ENCODE measurements at regions not wholly inside any gene's neighbourhood (a gene's known extent, or its start where the extent isn't known, plus 50 kb on each side); places are given as distances from the start of the nearest gene placed in this dataset.

- H3K4me1 ChIP-seq (ENCODE audit: control insufficient read depth in 4 of 4, insufficient read depth in 4 of 4, low read length in 3 of 4): no peaks in the 10 kb centered on the region
- H3K9me3 ChIP-seq (ENCODE audit: control insufficient read depth in 4 of 4, low read length in 3 of 4): no peaks in the 10 kb centered on the region
- H3K36me3 ChIP-seq (ENCODE audit: control insufficient read depth in 4 of 4, insufficient read depth in 3 of 4, low read depth in 1 of 4, low read length in 3 of 4): no peaks in the 10 kb centered on the region
- no peak for TF ChIP-seq FOXA1 (IDR thresholded peaks at IDR 0.05)
- TF ChIP-seq MAX (IDR thresholded peaks at IDR 0.05): no peak
- TF ChIP-seq ZBTB33 (IDR thresholded peaks at IDR 0.05): no peak
- no peak for TF ChIP-seq HNF4A (conservative IDR thresholded peaks at IDR 0.05)
- no peak for TF ChIP-seq GABPA (IDR thresholded peaks at IDR 0.05 in 1 of 2, conservative IDR thresholded peaks at IDR 0.05 in 1 of 2)
- TF ChIP-seq SP1 (IDR thresholded peaks at IDR 0.05): no peak
- no peak for TF ChIP-seq HNF4G (IDR thresholded peaks at IDR 0.05)
- no peak for TF ChIP-seq TAF1 (conservative IDR thresholded peaks at IDR 0.05)
- no peak for TF ChIP-seq ATF3 (IDR thresholded peaks at IDR 0.05)
- no peak for TF ChIP-seq CTCF (IDR thresholded peaks at IDR 0.05; ENCODE audit: low read depth, low read length, missing input control)
- no peak for TF ChIP-seq FOXA2 (IDR thresholded peaks at IDR 0.05)
- no peak for TF ChIP-seq EGR1 (IDR thresholded peaks at IDR 0.05; ENCODE audit: low read depth in 2 of 2)
- no peak for TF ChIP-seq RAD21 (IDR thresholded peaks at IDR 0.05)
- no peak for TF ChIP-seq REST (IDR thresholded peaks at IDR 0.05)
- TF ChIP-seq YY1 (IDR thresholded peaks at IDR 0.05): no peak
- no peak for TF ChIP-seq RXRA (IDR thresholded peaks at IDR 0.05)
- TF ChIP-seq NR2F2 (IDR thresholded peaks at IDR 0.05): no peak
- TF ChIP-seq JUND (IDR thresholded peaks at IDR 0.05): no peak
- H3K27ac ChIP-seq (ENCODE audit: low read depth in 1 of 2, low read length in 2 of 2): no peak overlapping the region
- H3K27me3 ChIP-seq (ENCODE audit: control insufficient read depth in 4 of 4, insufficient read depth in 4 of 4, low read length in 3 of 4): no peaks in the 10 kb centered on the region
- DNase-seq (ENCODE audit: low spot score): no peak
- H3K9ac ChIP-seq (ENCODE audit: low read depth in 1 of 2, low read length in 2 of 2): no peak overlapping the region
- no peak overlapping the region for H3K4me3 ChIP-seq (ENCODE audit: low read depth in 1 of 3, low read length in 3 of 3)
Measured at GRCh38 chr12:13289653-13290289, 93.2 kb downstream of the EMP1 start.

Data from liver (tissue), 7 donors.